HEK293 (cell line): ENCODE measurements at regions not wholly inside any gene's neighbourhood (a gene's known extent, or its start where the extent isn't known, plus 50 kb on each side); places are given as distances from the start of the nearest gene placed in this dataset.

Experiments used
- ATF2 ChIP-seq: fragments of 450-650 bp; formaldehyde crosslinking; IDR thresholded peaks from 2 replicates; pipeline ENCODE4 v1.5.1; 2016; ENCODE audit warnings: missing biosample characterization, missing genetic modification characterization, low read depth
- CTCF ChIP-seq: fragments of 450-650 bp; formaldehyde crosslinking; IDR thresholded peaks from 2 replicates; pipeline ENCODE4 v1.5.1; 2016; ENCODE audit warnings: missing biosample characterization, missing genetic modification characterization
- GLI2 ChIP-seq: fragments of 450-650 bp; formaldehyde crosslinking; IDR thresholded peaks from 2 replicates; pipeline ENCODE4; 2017; ENCODE audit warnings: missing biosample characterization, missing genetic modification characterization, low read depth, borderline replicate concordance
- PBX3 ChIP-seq: sonication (generic); formaldehyde crosslinking; IDR thresholded peaks from 2 replicates; pipeline ENCODE4 v1.8.1; 2022; ENCODE audit warnings: mild to moderate bottlenecking, moderate library complexity, missing genetic modification reagents
- TRIM28 ChIP-seq: IDR thresholded peaks from 2 replicates; pipeline ENCODE4 v1.6.1; 2011; ENCODE audit warnings: low read length, control low read depth, borderline replicate concordance
- ZFP37 ChIP-seq: fragments of 450-650 bp; formaldehyde crosslinking; IDR thresholded peaks from 2 replicates; pipeline ENCODE4 v1.5.1; 2016; ENCODE audit warnings: missing biosample characterization, missing genetic modification characterization
- ZNF239 ChIP-seq: fragments of 450-650 bp; formaldehyde crosslinking; IDR thresholded peaks from 2 replicates; pipeline ENCODE4 v1.5.1; 2016; ENCODE audit warnings: missing biosample characterization, missing genetic modification characterization
- ZNF433 ChIP-seq: fragments of 450-650 bp; formaldehyde crosslinking; IDR thresholded peaks from 2 replicates; pipeline ENCODE4 v1.5.1; 2016; ENCODE audit warnings: missing biosample characterization, missing genetic modification characterization, low read depth
- ZNF549 ChIP-seq: fragments of 450-650 bp; IDR thresholded peaks from 2 replicates; pipeline ENCODE4 v1.5.1; 2018; ENCODE audit warnings: missing biosample characterization, missing genetic modification characterization, mild to moderate bottlenecking, inconsistent platforms, moderate library complexity
- ZNF747 ChIP-seq: fragments of 450-650 bp; formaldehyde crosslinking; IDR thresholded peaks from 2 replicates; pipeline ENCODE4 v1.5.1; 2016; ENCODE audit warnings: missing biosample characterization, missing genetic modification characterization
- ZNF777 ChIP-seq: fragments of 450-650 bp; formaldehyde crosslinking; IDR thresholded peaks from 2 replicates; pipeline ENCODE4 v1.5.1; 2017; ENCODE audit warnings: missing biosample characterization, missing genetic modification characterization, borderline replicate concordance
- TF ChIP-seq, protein P1 (sequence below): fragments of 450-650 bp; formaldehyde crosslinking; IDR thresholded peaks from 2 replicates; pipeline ENCODE4 v1.5.1; 2016; ENCODE audit warnings: missing biosample characterization, missing genetic modification characterization
- TF ChIP-seq, protein P2 (sequence below): fragments of 450-650 bp; formaldehyde crosslinking; conservative IDR thresholded peaks from 2 replicates; pipeline ENCODE4 v1.5.1; 2016; ENCODE audit warnings: low read depth, missing biosample characterization, missing genetic modification characterization
- TF ChIP-seq, protein P3 (sequence below): fragments of 450-650 bp; formaldehyde crosslinking; IDR thresholded peaks from 2 replicates; pipeline ENCODE4 v1.5.1; 2016; ENCODE audit warnings: missing biosample characterization, missing genetic modification characterization

DNA sequence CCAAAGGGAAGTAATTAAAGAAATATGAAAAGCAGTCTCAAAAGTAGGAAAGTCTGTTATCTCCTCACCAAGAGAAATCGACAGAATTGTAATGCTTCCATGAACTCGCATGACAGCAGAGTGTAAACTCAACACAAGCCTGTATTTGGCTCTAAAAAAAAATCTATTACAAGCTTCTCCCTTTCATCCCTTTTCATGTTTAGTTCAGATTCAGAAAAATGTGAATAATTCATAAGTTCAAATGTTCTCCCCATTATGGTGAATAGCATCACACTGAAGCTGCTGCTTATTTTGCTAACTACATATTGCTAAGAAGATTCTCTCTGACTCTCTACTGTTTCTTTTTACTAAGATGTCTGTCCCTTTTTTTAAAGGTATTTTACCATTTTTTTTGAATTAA, 910.3 kb upstream of the MBL2 start:
- TF ChIP-seq ZNF433 (tag by site-specific recombination) (no peak), ATF2 (tag by site-specific recombination) (no peak), CTCF (tag by site-specific recombination) (no peak), GLI2 (tag by site-specific recombination) (no peak), ZNF549 (tag by site-specific recombination) (no peak), ZNF747 (no peak), ZFP37 (tag by site-specific recombination) (no peak), ZNF239 (tag by site-specific recombination) (no peak), PBX3 (no peak), ZNF777 (tag by site-specific recombination) (no peak), TRIM28 (no peak)
- TF ChIP-seq, protein P1, sequence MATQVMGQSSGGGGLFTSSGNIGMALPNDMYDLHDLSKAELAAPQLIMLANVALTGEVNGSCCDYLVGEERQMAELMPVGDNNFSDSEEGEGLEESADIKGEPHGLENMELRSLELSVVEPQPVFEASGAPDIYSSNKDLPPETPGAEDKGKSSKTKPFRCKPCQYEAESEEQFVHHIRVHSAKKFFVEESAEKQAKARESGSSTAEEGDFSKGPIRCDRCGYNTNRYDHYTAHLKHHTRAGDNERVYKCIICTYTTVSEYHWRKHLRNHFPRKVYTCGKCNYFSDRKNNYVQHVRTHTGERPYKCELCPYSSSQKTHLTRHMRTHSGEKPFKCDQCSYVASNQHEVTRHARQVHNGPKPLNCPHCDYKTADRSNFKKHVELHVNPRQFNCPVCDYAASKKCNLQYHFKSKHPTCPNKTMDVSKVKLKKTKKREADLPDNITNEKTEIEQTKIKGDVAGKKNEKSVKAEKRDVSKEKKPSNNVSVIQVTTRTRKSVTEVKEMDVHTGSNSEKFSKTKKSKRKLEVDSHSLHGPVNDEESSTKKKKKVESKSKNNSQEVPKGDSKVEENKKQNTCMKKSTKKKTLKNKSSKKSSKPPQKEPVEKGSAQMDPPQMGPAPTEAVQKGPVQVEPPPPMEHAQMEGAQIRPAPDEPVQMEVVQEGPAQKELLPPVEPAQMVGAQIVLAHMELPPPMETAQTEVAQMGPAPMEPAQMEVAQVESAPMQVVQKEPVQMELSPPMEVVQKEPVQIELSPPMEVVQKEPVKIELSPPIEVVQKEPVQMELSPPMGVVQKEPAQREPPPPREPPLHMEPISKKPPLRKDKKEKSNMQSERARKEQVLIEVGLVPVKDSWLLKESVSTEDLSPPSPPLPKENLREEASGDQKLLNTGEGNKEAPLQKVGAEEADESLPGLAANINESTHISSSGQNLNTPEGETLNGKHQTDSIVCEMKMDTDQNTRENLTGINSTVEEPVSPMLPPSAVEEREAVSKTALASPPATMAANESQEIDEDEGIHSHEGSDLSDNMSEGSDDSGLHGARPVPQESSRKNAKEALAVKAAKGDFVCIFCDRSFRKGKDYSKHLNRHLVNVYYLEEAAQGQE (tag by site-specific recombination) = no peak
- TF ChIP-seq, protein P2, sequence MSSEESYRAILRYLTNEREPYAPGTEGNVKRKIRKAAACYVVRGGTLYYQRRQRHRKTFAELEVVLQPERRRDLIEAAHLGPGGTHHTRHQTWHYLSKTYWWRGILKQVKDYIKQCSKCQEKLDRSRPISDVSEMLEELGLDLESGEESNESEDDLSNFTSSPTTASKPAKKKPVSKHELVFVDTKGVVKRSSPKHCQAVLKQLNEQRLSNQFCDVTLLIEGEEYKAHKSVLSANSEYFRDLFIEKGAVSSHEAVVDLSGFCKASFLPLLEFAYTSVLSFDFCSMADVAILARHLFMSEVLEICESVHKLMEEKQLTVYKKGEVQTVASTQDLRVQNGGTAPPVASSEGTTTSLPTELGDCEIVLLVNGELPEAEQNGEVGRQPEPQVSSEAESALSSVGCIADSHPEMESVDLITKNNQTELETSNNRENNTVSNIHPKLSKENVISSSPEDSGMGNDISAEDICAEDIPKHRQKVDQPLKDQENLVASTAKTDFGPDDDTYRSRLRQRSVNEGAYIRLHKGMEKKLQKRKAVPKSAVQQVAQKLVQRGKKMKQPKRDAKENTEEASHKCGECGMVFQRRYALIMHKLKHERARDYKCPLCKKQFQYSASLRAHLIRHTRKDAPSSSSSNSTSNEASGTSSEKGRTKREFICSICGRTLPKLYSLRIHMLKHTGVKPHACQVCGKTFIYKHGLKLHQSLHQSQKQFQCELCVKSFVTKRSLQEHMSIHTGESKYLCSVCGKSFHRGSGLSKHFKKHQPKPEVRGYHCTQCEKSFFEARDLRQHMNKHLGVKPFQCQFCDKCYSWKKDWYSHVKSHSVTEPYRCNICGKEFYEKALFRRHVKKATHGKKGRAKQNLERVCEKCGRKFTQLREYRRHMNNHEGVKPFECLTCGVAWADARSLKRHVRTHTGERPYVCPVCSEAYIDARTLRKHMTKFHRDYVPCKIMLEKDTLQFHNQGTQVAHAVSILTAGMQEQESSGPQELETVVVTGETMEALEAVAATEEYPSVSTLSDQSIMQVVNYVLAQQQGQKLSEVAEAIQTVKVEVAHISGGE (tag by site-specific recombination) = no peak
- TF ChIP-seq, protein P3, sequence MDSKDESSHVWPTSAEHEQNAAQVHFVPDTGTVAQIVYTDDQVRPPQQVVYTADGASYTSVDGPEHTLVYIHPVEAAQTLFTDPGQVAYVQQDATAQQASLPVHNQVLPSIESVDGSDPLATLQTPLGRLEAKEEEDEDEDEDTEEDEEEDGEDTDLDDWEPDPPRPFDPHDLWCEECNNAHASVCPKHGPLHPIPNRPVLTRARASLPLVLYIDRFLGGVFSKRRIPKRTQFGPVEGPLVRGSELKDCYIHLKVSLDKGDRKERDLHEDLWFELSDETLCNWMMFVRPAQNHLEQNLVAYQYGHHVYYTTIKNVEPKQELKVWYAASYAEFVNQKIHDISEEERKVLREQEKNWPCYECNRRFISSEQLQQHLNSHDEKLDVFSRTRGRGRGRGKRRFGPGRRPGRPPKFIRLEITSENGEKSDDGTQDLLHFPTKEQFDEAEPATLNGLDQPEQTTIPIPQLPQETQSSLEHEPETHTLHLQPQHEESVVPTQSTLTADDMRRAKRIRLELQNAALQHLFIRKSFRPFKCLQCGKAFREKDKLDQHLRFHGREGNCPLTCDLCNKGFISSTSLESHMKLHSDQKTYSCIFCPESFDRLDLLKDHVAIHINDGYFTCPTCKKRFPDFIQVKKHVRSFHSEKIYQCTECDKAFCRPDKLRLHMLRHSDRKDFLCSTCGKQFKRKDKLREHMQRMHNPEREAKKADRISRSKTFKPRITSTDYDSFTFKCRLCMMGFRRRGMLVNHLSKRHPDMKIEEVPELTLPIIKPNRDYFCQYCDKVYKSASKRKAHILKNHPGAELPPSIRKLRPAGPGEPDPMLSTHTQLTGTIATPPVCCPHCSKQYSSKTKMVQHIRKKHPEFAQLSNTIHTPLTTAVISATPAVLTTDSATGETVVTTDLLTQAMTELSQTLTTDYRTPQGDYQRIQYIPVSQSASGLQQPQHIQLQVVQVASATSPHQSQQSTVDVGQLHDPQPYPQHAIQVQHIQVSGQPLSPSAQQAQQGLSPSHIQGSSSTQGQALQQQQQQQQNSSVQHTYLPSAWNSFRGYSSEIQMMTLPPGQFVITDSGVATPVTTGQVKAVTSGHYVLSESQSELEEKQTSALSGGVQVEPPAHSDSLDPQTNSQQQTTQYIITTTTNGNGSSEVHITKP (tag by site-specific recombination) = no peak
